MCF 10A (cell line): ENCODE measurements at regions not wholly inside any gene's neighbourhood (a gene's known extent, or its start where the extent isn't known, plus 50 kb on each side); places are given as distances from the start of the nearest gene placed in this dataset.

Experiments used
- BruUV-seq: library from RNA; stranded (reverse); fragments of 400-500 nt; replicated peaks from 2 replicates; lab custom pipeline; 2021; lab: Mats Ljungman, UMichigan
- CTCF ChIA-PET: fragments of 300-600 bp; sonication (Branson Sonifier 250); formaldehyde crosslinking; extraction: SDS; loops from one replicate; lab custom pipeline; 2021; ENCODE audit warnings: antibody characterized with exemption, inconsistent platforms; lab: Yijun Ruan, JAX
- POLR2A ChIA-PET: fragments of 300-600, 350-650 bp; sonication (Branson Sonifier 250); formaldehyde crosslinking; extraction: SDS; loops from one replicate; lab custom pipeline; 2020; ENCODE audit warnings: antibody characterized with exemption, inconsistent platforms; lab: Yijun Ruan, JAX
- DNase-seq: peaks from one replicate; pipeline ENCODE4 v3.0.0-alpha.2; 2018; ENCODE audit not compliant: unreplicated experiment
- H3K27ac Mint-ChIP-seq: one replicate; pipeline ENCODE4 v1.8.0; 2022; ENCODE audit warnings: mild to moderate bottlenecking, low read depth, mixed read lengths; ENCODE audit not compliant: unreplicated experiment
- H3K27me3 Mint-ChIP-seq: one replicate; pipeline ENCODE4 v1.8.0; 2022; ENCODE audit warnings: mixed read lengths; ENCODE audit not compliant: insufficient read depth, unreplicated experiment
- H3K36me3 Mint-ChIP-seq: one replicate; pipeline ENCODE4 v1.8.0; 2022; ENCODE audit warnings: mild to moderate bottlenecking, moderate library complexity, mixed read lengths; ENCODE audit not compliant: insufficient read depth, unreplicated experiment
- H3K4me1 Mint-ChIP-seq: one replicate; pipeline ENCODE4 v1.8.0; 2022; ENCODE audit warnings: mixed read lengths; ENCODE audit not compliant: insufficient read depth, unreplicated experiment
- H3K4me3 Mint-ChIP-seq: one replicate; pipeline ENCODE4 v1.8.0; 2022; ENCODE audit warnings: mild to moderate bottlenecking, moderate library complexity, mixed read lengths; ENCODE audit not compliant: unreplicated experiment
- H3K9me3 Mint-ChIP-seq: one replicate; pipeline ENCODE4 v1.8.0; 2022; ENCODE audit warnings: mixed read lengths; ENCODE audit not compliant: unreplicated experiment
- CTCF ChIP-seq: fragments of 200-600 bp; IDR thresholded peaks from one replicate; pipeline ENCODE4 v1.8.0; 2022; ENCODE audit warnings: antibody characterized with exemption, mild to moderate bottlenecking; ENCODE audit not compliant: unreplicated experiment
- intact Hi-C: fragments of 100-400 bp; cut with micrococcal nuclease; formaldehyde crosslinking; loops from 2 replicates; pipeline ENCODE4 v1.14.1; 2022

DNA sequence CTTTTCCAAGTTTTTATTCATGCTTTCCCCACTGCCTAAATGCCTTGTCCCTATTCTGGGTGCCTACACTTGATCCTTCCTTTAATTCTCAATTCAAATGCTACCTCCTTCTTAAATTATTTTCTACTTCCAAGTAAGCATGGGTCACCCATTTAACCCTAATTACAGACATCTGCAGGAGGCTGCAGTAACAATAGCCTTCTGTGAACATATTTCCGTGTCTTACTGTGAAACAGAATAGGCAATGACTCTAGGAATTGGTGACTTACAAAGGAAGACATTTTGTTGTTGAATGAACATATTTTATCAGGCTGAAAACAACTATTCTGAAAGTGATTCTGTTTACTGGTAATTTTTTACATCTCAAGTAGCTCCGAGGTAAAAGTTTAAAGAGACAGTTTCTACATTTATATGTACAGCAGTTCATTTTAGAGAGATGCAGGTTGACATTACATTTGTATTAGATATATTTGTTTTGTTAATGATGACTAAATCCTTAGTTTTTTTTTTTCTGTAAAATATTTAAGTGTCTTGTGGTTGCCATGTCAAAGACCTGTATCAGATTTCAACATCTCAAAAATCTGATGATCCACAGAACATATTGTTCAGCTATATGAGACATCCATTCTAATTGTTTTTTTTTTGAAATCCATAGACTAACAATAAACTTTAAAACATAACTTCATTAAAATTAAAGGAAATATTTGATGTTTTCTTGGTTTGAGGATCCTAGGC lies 316.8 kb downstream of the CASP12 start:
- Mint-ChIP-seq H3K36me3 (no peaks in the 10 kb centered on the region), H3K4me3 (no peak overlapping the region), H3K9me3 (no peaks in the 10 kb centered on the region), H3K4me1 (peaks cover 7% of the 10 kb centered on the region), H3K27ac (peak overlapping the region; percentile 44), H3K27me3 (no peaks in the 10 kb centered on the region)
- CTCF ChIA-PET = interaction anchor here (0.6 to 0.7 kb wide), 2 partner anchors 287 to 416 kb away, joined by 4 to 5 read pairs; no protein-coding TSS in a partner anchor
- POLR2A ChIA-PET = no interaction called here
- intact Hi-C loops = no loop called here
- BruUV-seq = no TSS peak
- TF ChIP-seq CTCF = no peak
- DNase-seq = peak; percentile 11

GRCh38 chr11:104573441-104573990 lies 324.7 kb downstream of the CASP12 start:
- Mint-ChIP-seq H3K4me1 (peaks cover 11% of the 10 kb centered on the region), H3K36me3 (no peaks in the 10 kb centered on the region), H3K4me3 (no peak overlapping the region), H3K9me3 (no peaks in the 10 kb centered on the region), H3K27me3 (no peaks in the 10 kb centered on the region), H3K27ac (peak overlapping the region; percentile 35)
- ChIA-PET POLR2A (interaction anchor here (1.0 kb wide), 1 partner anchor 121 kb away, joined by 3 read pairs; no protein-coding TSS in a partner anchor), CTCF (interaction anchor here (0.6 to 1.2 kb wide), 4 partner anchors 8 to 724 kb away, joined by 3 to 5 read pairs (median 3); no protein-coding TSS in a partner anchor)
- no peak for TF ChIP-seq CTCF
- DNase-seq = peak; percentile 48
- no TSS peak for BruUV-seq
- intact Hi-C loops = no loop called here

GRCh38 chr11:104572279-104572678 lies 326.0 kb downstream of the CASP12 start:
- DNase-seq = peak; percentile 38
- Mint-ChIP-seq H3K4me1 (peaks cover 11% of the 10 kb centered on the region), H3K27ac (peak overlapping the region; percentile 42), H3K36me3 (no peaks in the 10 kb centered on the region), H3K27me3 (no peaks in the 10 kb centered on the region), H3K9me3 (no peaks in the 10 kb centered on the region), H3K4me3 (no peak overlapping the region)
- POLR2A ChIA-PET = interaction anchor here (1.0 kb wide), 1 partner anchor 120 kb away, joined by 3 read pairs; no protein-coding TSS in a partner anchor
- BruUV-seq = no TSS peak
- intact Hi-C loops = no loop called here
- no peak for TF ChIP-seq CTCF
- CTCF ChIA-PET = no interaction called here

GRCh38 chr11:104570078-104570701 lies 328.1 kb downstream of the CASP12 start:
- intact Hi-C loops = no loop called here
- Mint-ChIP-seq H3K4me3 (no peak overlapping the region), H3K9me3 (peaks cover 7% of the 10 kb centered on the region), H3K4me1 (peaks cover 11% of the 10 kb centered on the region), H3K27me3 (no peaks in the 10 kb centered on the region), H3K36me3 (no peaks in the 10 kb centered on the region), H3K27ac (no peak overlapping the region)
- DNase-seq = peak; percentile 33
- no TSS peak for BruUV-seq
- ChIA-PET CTCF (interaction anchor here (0.6 to 1.3 kb wide), 2 partner anchors 325 to 407 kb away, joined by 3 read pairs; no protein-coding TSS in a partner anchor), POLR2A (interaction anchor here (0.6 kb wide), 1 partner anchor 275 kb away, joined by 5 read pairs; no protein-coding TSS in a partner anchor)
- TF ChIP-seq CTCF = no peak
